Tibial nerve (tissue), 3 donors: ENCODE measurements at regions not wholly inside any gene's neighbourhood (a gene's known extent, or its start where the extent isn't known, plus 50 kb on each side); places are given as distances from the start of the nearest gene placed in this dataset.

Experiments
- POLR2A ChIP-seq, 2 donors: fragments of 450-650 bp; IDR thresholded peaks; one replicate each; pipeline ENCODE4 v1.6.1; 2017; ENCODE audit warnings: antibody characterized with exemption in 2 of 2, mild to moderate bottlenecking in 2 of 2, moderate library complexity in 2 of 2
- TF ChIP-seq, protein P1 (sequence below), 5 experiments: fragments of 200-600 bp in 3 of 5; fragments of 450-650 bp in 2 of 5; sonication (generic) in 3 of 5; IDR thresholded peaks; one replicate each; pipeline ENCODE4 v1.5.1; 2016 to 2019; ENCODE audit warnings: antibody characterized with exemption in 5 of 5, mild to moderate bottlenecking in 3 of 5, moderate library complexity in 2 of 5

DNA sequence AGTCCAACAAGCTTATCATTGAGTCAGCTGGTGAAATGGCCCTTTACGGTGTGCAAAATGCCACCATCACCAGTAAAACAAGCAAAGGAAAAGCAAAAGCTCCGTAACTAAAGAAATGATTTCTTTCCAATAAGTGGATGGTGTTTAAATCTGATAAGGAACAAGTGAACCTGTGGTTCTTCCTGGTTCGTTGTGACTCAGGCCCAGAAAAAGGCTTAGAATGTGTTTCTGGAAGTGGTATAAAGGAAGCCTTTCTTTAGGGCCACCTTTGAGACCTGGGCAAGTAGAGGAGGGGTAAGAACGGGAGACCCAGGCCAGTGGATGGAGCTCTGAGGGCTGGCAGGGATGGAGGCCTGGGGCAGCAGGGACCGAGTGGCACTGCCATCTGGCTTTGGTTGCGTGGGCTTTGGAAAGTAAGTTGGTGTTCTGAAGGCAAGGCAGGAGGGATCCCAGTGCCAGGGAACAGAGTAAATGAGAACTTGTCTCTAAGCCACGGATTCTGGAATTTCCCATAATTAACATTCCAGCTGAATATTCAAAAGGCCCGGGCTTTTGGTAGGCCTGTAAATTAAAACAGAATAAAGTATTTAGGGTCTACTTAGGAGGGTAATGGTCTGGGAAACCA lies 87.9 kb upstream of the LMO4 start:
- TF ChIP-seq, protein P1, sequence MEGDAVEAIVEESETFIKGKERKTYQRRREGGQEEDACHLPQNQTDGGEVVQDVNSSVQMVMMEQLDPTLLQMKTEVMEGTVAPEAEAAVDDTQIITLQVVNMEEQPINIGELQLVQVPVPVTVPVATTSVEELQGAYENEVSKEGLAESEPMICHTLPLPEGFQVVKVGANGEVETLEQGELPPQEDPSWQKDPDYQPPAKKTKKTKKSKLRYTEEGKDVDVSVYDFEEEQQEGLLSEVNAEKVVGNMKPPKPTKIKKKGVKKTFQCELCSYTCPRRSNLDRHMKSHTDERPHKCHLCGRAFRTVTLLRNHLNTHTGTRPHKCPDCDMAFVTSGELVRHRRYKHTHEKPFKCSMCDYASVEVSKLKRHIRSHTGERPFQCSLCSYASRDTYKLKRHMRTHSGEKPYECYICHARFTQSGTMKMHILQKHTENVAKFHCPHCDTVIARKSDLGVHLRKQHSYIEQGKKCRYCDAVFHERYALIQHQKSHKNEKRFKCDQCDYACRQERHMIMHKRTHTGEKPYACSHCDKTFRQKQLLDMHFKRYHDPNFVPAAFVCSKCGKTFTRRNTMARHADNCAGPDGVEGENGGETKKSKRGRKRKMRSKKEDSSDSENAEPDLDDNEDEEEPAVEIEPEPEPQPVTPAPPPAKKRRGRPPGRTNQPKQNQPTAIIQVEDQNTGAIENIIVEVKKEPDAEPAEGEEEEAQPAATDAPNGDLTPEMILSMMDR (IDR thresholded peaks at IDR 0.05): no peak
- no peak for TF ChIP-seq POLR2A (IDR thresholded peaks at IDR 0.05)
